ENCODE measurements at regions not wholly inside any gene's neighbourhood (a gene's known extent, or its start where the extent isn't known, plus 50 kb on each side); places are given as distances from the start of the nearest gene placed in this dataset.

GRCh38 chr14:34224221-34224620, 237.8 kb downstream of the SPTSSA start:
- no peak overlapping the region for H3K4me3 ChIP-seq (replicated peaks; ENCODE audit: low read depth, low read length)
- TF ChIP-seq CTCF (IDR thresholded peaks at IDR 0.05; ENCODE audit: low read depth, low read length, missing control alignments) = no peak
- DNase-seq (ENCODE audit: extremely low read depth, low read depth) = no peak

GRCh38 chr14:34223373-34224148, 238.5 kb downstream of the SPTSSA start:
- DNase-seq (ENCODE audit: extremely low read depth, low read depth) = no peak
- no peak for TF ChIP-seq CTCF (IDR thresholded peaks at IDR 0.05; ENCODE audit: low read depth, low read length, missing control alignments)
- H3K4me3 ChIP-seq (replicated peaks; ENCODE audit: low read depth, low read length) = no peak overlapping the region

GRCh38 chr14:34222867-34223266, 239.2 kb downstream of the SPTSSA start:
- DNase-seq (ENCODE audit: extremely low read depth, low read depth) = no peak
- TF ChIP-seq CTCF (IDR thresholded peaks at IDR 0.05; ENCODE audit: low read depth, low read length, missing control alignments) = no peak
- H3K4me3 ChIP-seq (replicated peaks; ENCODE audit: low read depth, low read length) = no peak overlapping the region

GRCh38 chr14:34222122-34222521, 239.9 kb downstream of the SPTSSA start:
- no peak overlapping the region for H3K4me3 ChIP-seq (replicated peaks; ENCODE audit: low read depth, low read length)
- TF ChIP-seq CTCF (IDR thresholded peaks at IDR 0.05; ENCODE audit: low read depth, low read length, missing control alignments) = no peak
- no peak for DNase-seq (ENCODE audit: extremely low read depth, low read depth)

- no peak for DNase-seq (ENCODE audit: extremely low read depth, low read depth)
- TF ChIP-seq CTCF (IDR thresholded peaks at IDR 0.05; ENCODE audit: low read depth, low read length, missing control alignments) = no peak
- no peak overlapping the region for H3K4me3 ChIP-seq (replicated peaks; ENCODE audit: low read depth, low read length)
Observed at GRCh38 chr14:34220921-34221320, 241.1 kb downstream of the SPTSSA start.

- DNase-seq (ENCODE audit: extremely low read depth, low read depth) = no peak
- TF ChIP-seq CTCF (IDR thresholded peaks at IDR 0.05; ENCODE audit: low read depth, low read length, missing control alignments) = no peak
- no peak overlapping the region for H3K4me3 ChIP-seq (replicated peaks; ENCODE audit: low read depth, low read length)
Observed at GRCh38 chr14:34220378-34220706, 241.7 kb downstream of the SPTSSA start.
